GM23338 (cell line): ENCODE measurements at regions not wholly inside any gene's neighbourhood (a gene's known extent, or its start where the extent isn't known, plus 50 kb on each side); places are given as distances from the start of the nearest gene placed in this dataset.

ENCODE experiments used
- ATAC-seq: fragments of 200-7000 bp; cut with Tn5 transposase; 3 replicates; pipeline ENCODE4 v1.9.1; 2020
- DNase-seq: peaks from one replicate; pipeline ENCODE4 v3.0.0-alpha.2; 2015; ENCODE audit warnings: low spot score
- H2AFZ ChIP-seq: fragments of 200-600 bp; sonication (generic); 2 replicates; pipeline ENCODE4 v1.8.0; 2016; ENCODE audit warnings: antibody characterized with exemption, mild to moderate bottlenecking, moderate library complexity
- H3F3A ChIP-seq: fragments of 200-600 bp; sonication (generic); replicated peaks from 2 replicates; pipeline ENCODE4 v1.8.0; 2017; ENCODE audit warnings: antibody characterized with exemption, mixed run types, low read depth
- H3K27ac ChIP-seq: fragments of 200-600 bp; sonication (generic); 2 replicates; pipeline ENCODE4 v1.6.1; 2016; ENCODE audit warnings: low read depth
- H3K27me3 ChIP-seq: fragments of 200-600 bp; sonication (generic); 2 replicates; pipeline ENCODE4 v1.8.0; 2016; ENCODE audit warnings: mild to moderate bottlenecking, mixed run types, moderate library complexity; ENCODE audit not compliant: insufficient read depth
- H3K36me3 ChIP-seq: fragments of 200-600 bp; sonication (generic); 2 replicates; pipeline ENCODE4 v1.8.0; 2016; ENCODE audit warnings: mild to moderate bottlenecking; ENCODE audit not compliant: insufficient read depth
- H3K4me1 ChIP-seq: fragments of 200-600 bp; sonication (generic); 2 replicates; pipeline ENCODE4 v1.8.0; 2016; ENCODE audit warnings: mild to moderate bottlenecking, moderate library complexity; ENCODE audit not compliant: insufficient read depth
- H3K4me2 ChIP-seq: fragments of 200-600 bp; sonication (generic); 2 replicates; pipeline ENCODE4 v1.7.1; 2017; ENCODE audit warnings: mixed run types
- H3K4me3 ChIP-seq: fragments of 200-600 bp; sonication (generic); 2 replicates; pipeline ENCODE4 v1.6.1; 2016; ENCODE audit warnings: mixed run types
- H3K79me2 ChIP-seq: fragments of 200-600 bp; sonication (generic); replicated peaks from 2 replicates; pipeline ENCODE4 v1.8.0; 2017; ENCODE audit warnings: mild to moderate bottlenecking; ENCODE audit not compliant: insufficient read depth
- H3K9me2 ChIP-seq: fragments of 200-600 bp; sonication (generic); 2 replicates; pipeline ENCODE4 v1.8.0; 2017; ENCODE audit not compliant: insufficient read depth
- H4K20me1 ChIP-seq: fragments of 200-600 bp; sonication (generic); replicated peaks from 2 replicates; pipeline ENCODE4 v1.8.0; 2017; ENCODE audit warnings: mild to moderate bottlenecking; ENCODE audit not compliant: insufficient read depth
- H3K27ac Mint-ChIP-seq: 2 replicates; pipeline ENCODE4 v1.8.0; 2020; ENCODE audit warnings: inconsistent platforms, mild to moderate bottlenecking, moderate library complexity, mixed read lengths
- H3K27me3 Mint-ChIP-seq: 3 replicates; pipeline ENCODE4 v1.8.0; 2022; ENCODE audit warnings: low read depth, mild to moderate bottlenecking, moderate library complexity, mixed read lengths, inconsistent platforms; ENCODE audit not compliant: insufficient read depth, poor library complexity
- H3K36me3 Mint-ChIP-seq: 3 replicates; pipeline ENCODE4 v1.8.0; 2021; ENCODE audit warnings: low read depth, mild to moderate bottlenecking, inconsistent platforms, moderate library complexity, mixed read lengths
- H3K4me1 Mint-ChIP-seq: 3 replicates; pipeline ENCODE4 v1.8.0; 2020; ENCODE audit warnings: mild to moderate bottlenecking, inconsistent platforms, mixed read lengths
- H3K4me3 Mint-ChIP-seq: 3 replicates; pipeline ENCODE4 v1.8.0; 2021; ENCODE audit warnings: moderate library complexity, mild to moderate bottlenecking, inconsistent platforms, mixed read lengths
- H3K9me3 Mint-ChIP-seq: 3 replicates; pipeline ENCODE4 v1.8.0; 2020; ENCODE audit warnings: moderate library complexity, mild to moderate bottlenecking, inconsistent platforms, mixed read lengths
- EZH2phosphoT487 ChIP-seq: fragments of 200-600 bp; sonication (generic); IDR thresholded peaks from one replicate; pipeline ENCODE4 v1.8.1; 2018; ENCODE audit warnings: antibody characterized with exemption; ENCODE audit not compliant: unreplicated experiment
- NANOG ChIP-seq: IDR thresholded peaks from 2 replicates; pipeline ENCODE4 v1.6.1; 2016; ENCODE audit warnings: antibody characterized with exemption, borderline replicate concordance
- POLR2AphosphoS5 ChIP-seq: IDR thresholded peaks from 2 replicates; pipeline ENCODE4 v1.6.1; 2016; ENCODE audit warnings: antibody characterized with exemption, low read depth
- STAT1 ChIP-seq: IDR thresholded peaks from one replicate; pipeline ENCODE4 v1.6.1; 2016; ENCODE audit warnings: antibody characterized with exemption; ENCODE audit not compliant: unreplicated experiment
- ZNF114 ChIP-seq: fragments of 250-450 bp; sonication (Bioruptor Pico); IDR thresholded peaks from 2 replicates; pipeline ENCODE4 v1.5.0; 2020; ENCODE audit warnings: mild to moderate bottlenecking, moderate library complexity
- ZNF331 ChIP-seq: fragments of 250-450 bp; sonication (Bioruptor Pico); IDR thresholded peaks from 2 replicates; pipeline ENCODE4 v1.5.0; 2020; ENCODE audit warnings: low read depth, mild to moderate bottlenecking, moderate library complexity
- TF ChIP-seq, protein P1 (sequence below): fragments of 250-450 bp; sonication (Bioruptor Pico); IDR thresholded peaks from 2 replicates; pipeline ENCODE4 v1.5.0; 2020; ENCODE audit warnings: mild to moderate bottlenecking, moderate library complexity

DNA sequence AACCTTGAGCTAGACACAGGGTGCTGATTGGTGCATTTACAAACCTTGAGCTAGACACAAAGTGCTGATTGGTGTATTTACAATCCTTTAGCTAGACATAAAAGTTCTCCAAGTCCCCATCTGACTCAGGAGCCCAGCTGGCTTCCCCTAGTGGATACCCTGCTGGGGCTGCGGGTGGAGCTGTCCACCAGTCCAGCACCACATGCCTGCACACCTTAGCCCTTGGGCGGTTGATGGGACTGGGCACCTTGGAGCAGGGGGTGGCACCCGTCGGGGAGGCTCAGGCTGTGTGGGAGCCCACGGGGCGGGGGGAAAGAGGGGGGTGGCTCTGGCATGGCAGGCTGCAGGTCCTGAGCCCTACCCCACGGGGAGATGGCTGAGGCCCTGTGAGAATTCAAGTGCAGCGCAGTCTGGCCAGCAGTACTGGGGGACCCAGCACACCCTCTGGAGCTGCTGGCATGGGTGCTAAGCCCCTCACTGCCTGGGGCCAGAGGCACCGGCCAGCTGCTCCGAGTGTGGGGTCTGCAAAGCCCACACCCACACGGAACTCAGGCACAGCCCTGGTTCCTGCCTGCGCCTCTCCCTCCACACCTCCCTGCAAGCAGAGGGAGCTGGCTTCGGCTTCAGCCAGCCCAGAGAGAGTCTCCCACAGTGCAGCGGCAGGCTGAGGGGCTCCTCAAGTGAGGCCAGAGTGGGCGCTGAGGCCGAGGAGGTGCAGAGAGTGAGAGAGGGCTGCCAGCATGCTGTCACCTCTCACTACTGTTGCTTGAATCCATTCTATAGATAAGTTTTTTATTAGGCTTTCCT is 369.8 kb upstream of the SMIM30 start (continued):
- TF ChIP-seq, protein P1, sequence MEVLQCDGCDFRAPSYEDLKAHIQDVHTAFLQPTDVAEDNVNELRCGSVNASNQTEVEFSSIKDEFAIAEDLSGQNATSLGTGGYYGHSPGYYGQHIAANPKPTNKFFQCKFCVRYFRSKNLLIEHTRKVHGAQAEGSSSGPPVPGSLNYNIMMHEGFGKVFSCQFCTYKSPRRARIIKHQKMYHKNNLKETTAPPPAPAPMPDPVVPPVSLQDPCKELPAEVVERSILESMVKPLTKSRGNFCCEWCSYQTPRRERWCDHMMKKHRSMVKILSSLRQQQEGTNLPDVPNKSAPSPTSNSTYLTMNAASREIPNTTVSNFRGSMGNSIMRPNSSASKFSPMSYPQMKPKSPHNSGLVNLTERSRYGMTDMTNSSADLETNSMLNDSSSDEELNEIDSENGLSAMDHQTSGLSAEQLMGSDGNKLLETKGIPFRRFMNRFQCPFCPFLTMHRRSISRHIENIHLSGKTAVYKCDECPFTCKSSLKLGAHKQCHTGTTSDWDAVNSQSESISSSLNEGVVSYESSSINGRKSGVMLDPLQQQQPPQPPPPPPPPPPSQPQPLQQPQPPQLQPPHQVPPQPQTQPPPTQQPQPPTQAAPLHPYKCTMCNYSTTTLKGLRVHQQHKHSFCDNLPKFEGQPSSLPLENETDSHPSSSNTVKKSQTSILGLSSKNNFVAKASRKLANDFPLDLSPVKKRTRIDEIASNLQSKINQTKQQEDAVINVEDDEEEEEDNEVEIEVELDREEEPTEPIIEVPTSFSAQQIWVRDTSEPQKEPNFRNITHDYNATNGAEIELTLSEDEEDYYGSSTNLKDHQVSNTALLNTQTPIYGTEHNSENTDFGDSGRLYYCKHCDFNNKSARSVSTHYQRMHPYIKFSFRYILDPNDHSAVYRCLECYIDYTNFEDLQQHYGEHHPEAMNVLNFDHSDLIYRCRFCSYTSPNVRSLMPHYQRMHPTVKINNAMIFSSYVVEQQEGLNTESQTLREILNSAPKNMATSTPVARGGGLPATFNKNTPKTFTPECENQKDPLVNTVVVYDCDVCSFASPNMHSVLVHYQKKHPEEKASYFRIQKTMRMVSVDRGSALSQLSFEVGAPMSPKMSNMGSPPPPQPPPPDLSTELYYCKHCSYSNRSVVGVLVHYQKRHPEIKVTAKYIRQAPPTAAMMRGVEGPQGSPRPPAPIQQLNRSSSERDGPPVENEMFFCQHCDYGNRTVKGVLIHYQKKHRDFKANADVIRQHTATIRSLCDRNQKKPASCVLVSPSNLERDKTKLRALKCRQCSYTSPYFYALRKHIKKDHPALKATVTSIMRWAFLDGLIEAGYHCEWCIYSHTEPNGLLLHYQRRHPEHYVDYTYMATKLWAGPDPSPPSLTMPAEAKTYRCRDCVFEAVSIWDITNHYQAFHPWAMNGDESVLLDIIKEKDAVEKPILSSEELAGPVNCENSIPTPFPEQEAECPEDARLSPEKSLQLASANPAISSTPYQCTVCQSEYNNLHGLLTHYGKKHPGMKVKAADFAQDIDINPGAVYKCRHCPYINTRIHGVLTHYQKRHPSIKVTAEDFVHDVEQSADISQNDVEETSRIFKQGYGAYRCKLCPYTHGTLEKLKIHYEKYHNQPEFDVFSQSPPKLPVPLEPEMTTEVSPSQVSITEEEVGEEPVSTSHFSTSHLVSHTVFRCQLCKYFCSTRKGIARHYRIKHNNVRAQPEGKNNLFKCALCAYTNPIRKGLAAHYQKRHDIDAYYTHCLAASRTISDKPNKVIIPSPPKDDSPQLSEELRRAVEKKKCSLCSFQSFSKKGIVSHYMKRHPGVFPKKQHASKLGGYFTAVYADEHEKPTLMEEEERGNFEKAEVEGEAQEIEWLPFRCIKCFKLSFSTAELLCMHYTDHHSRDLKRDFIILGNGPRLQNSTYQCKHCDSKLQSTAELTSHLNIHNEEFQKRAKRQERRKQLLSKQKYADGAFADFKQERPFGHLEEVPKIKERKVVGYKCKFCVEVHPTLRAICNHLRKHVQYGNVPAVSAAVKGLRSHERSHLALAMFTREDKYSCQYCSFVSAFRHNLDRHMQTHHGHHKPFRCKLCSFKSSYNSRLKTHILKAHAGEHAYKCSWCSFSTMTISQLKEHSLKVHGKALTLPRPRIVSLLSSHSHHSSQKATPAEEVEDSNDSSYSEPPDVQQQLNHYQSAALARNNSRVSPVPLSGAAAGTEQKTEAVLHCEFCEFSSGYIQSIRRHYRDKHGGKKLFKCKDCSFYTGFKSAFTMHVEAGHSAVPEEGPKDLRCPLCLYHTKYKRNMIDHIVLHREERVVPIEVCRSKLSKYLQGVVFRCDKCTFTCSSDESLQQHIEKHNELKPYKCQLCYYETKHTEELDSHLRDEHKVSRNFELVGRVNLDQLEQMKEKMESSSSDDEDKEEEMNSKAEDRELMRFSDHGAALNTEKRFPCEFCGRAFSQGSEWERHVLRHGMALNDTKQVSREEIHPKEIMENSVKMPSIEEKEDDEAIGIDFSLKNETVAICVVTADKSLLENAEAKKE (CRISPR knock-in tag): no peak
- TF ChIP-seq ZNF331 (CRISPR knock-in tag) (no peak), STAT1 (no peak)

DNA sequence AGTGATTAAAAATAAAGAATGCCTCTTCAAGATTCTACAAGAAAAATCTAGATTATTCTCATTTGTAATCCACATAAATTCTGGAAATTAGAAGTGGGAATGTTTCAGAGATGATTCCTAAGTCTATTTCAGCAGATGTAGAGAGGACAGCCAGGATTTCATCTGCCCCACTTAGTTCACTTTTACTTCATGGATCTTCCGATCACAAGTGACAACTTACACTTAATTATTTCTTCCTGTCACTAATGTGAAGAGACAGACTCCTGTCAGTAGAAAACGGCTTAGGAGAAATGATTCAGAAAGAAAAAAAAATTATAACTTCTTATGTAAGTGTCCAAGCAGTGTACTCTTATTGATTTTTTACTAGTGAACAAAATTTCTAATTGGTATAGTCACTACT is 368.2 kb upstream of the SMIM30 start:
- Histone ChIP-seq H3K79me2 (no peaks in the 10 kb centered on the region), H3K36me3 (no peaks in the 10 kb centered on the region; the same call in 1 of the 2 replicates), H3K4me1 (no peaks in the 10 kb centered on the region), H3F3A (no peaks in the 10 kb centered on the region), H3K9me2 (0 out of 2 replicates have a peak, but pooled peaks cover 3% of the 10 kb centered on the region), H3K27ac (no peak overlapping the region), H2AFZ (no peak overlapping the region), H3K4me2 (no peak overlapping the region), H3K4me3 (no peak overlapping the region), H3K27me3 (no peaks in the 10 kb centered on the region), H4K20me1 (no peaks in the 10 kb centered on the region)
- no peaks in the 10 kb centered on the region for H3K27me3 Mint-ChIP-seq
- ATAC-seq (no peak), DNase-seq (no peak)
- no peaks in the 10 kb centered on the region; the same call in 2 of the 3 replicates for H3K4me1 Mint-ChIP-seq
- no peak overlapping the region for H3K4me3 Mint-ChIP-seq
- H3K27ac Mint-ChIP-seq: no peak overlapping the region
- peaks cover 29% of the 10 kb centered on the region for H3K9me3 Mint-ChIP-seq
- H3K36me3 Mint-ChIP-seq: peaks cover 10% of the 10 kb centered on the region; the same call in 1 of the 3 replicates
- TF ChIP-seq NANOG: no peak
- TF ChIP-seq EZH2phosphoT487: no peak
- no peak for TF ChIP-seq ZNF114 (CRISPR knock-in tag)
- no peak for TF ChIP-seq STAT1
- TF ChIP-seq ZNF331 (CRISPR knock-in tag): no peak
- TF ChIP-seq, protein P1 (CRISPR knock-in tag): no peak
- TF ChIP-seq POLR2AphosphoS5: no peak
